Osteocyte (in vitro differentiated cells): ENCODE measurements at regions not wholly inside any gene's neighbourhood (a gene's known extent, or its start where the extent isn't known, plus 50 kb on each side); places are given as distances from the start of the nearest gene placed in this dataset.
A peak's percentile ranks its signal among the peaks of the same experiment; 100 is the strongest.

Experiments used
- DNase-seq: peaks from one replicate; pipeline ENCODE4 v3.0.0; 2021; ENCODE audit warnings: mixed read lengths; ENCODE audit not compliant: unreplicated experiment; ENCODE audit errors: extremely low spot score
- H3K27ac Mint-ChIP-seq: one replicate; pipeline ENCODE4 v1.8.0; 2021; ENCODE audit warnings: mild to moderate bottlenecking, mixed read lengths; ENCODE audit not compliant: unreplicated experiment
- H3K27me3 Mint-ChIP-seq: one replicate; pipeline ENCODE4 v1.8.0; 2021; ENCODE audit warnings: mixed read lengths; ENCODE audit not compliant: unreplicated experiment
- H3K36me3 Mint-ChIP-seq: one replicate; pipeline ENCODE4 v1.8.0; 2021; ENCODE audit warnings: mixed read lengths; ENCODE audit not compliant: unreplicated experiment
- H3K4me1 Mint-ChIP-seq: one replicate; pipeline ENCODE4 v1.8.0; 2021; ENCODE audit warnings: mixed read lengths; ENCODE audit not compliant: unreplicated experiment
- H3K4me3 Mint-ChIP-seq: one replicate; pipeline ENCODE4 v1.8.0; 2021; ENCODE audit warnings: mild to moderate bottlenecking, moderate library complexity, mixed read lengths; ENCODE audit not compliant: unreplicated experiment
- H3K9me3 Mint-ChIP-seq: one replicate; pipeline ENCODE4 v1.8.0; 2021; ENCODE audit warnings: mixed read lengths; ENCODE audit not compliant: unreplicated experiment
- CTCF ChIP-seq: fragments of 200-600 bp; sonication (generic); IDR thresholded peaks from 2 replicates; pipeline ENCODE4 v1.5.0; 2021; ENCODE audit warnings: antibody characterized with exemption, mild to moderate bottlenecking, moderate library complexity

DNA sequence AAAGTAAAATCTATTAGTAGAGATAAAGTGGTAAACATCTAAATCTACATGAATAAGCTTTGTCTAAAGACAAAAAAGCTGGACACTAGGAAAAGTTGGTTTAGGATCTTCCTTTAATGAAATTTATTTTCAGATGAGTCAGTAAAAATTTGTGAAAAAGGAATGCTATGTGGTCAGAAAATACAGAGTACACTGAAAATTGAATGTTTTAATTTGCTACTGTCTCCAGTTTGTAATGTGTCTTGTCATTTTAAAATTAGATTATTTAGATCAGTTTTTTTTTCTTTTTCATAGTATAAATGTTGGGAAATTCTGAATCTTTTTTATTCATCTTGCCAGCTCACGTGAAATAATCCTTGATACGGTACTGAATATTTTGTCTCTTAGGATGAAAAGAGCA lies 56.9 kb downstream of the SLITRK6 start:
- Mint-ChIP-seq H3K27me3 (no peaks in the 10 kb centered on the region), H3K9me3 (no peaks in the 10 kb centered on the region), H3K27ac (peak overlapping the region; percentile 40), H3K36me3 (no peaks in the 10 kb centered on the region), H3K4me3 (no peak overlapping the region), H3K4me1 (peaks cover 23% of the 10 kb centered on the region)
- no peak for DNase-seq
- TF ChIP-seq CTCF = no peak

DNA sequence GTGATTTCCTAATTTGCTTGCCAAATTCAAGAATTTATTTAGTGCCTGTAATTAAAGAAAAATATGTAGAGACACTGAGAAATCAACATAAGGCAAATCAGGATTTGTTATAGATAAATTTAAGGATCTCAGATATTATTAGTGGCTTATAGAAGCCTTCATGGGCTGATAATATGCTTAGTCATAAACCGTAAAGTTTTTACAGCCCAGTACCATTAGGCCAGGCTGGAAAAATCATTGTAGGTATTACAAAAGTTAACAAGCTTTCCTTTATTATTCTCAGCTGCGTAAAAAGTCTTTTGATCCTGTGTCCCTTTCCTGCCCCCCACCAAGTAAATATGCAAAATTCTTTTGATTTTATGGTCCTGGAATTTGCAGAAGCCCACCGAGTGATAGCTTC lies 58.2 kb downstream of the SLITRK6 start:
- TF ChIP-seq CTCF = no peak
- no peak for DNase-seq
- no peaks in the 10 kb centered on the region for H3K36me3 Mint-ChIP-seq
- H3K4me3 Mint-ChIP-seq = no peak overlapping the region
- H3K27ac Mint-ChIP-seq = no peak overlapping the region
- no peaks in the 10 kb centered on the region for H3K27me3 Mint-ChIP-seq
- H3K4me1 Mint-ChIP-seq = peaks cover 23% of the 10 kb centered on the region
- no peaks in the 10 kb centered on the region for H3K9me3 Mint-ChIP-seq

DNA sequence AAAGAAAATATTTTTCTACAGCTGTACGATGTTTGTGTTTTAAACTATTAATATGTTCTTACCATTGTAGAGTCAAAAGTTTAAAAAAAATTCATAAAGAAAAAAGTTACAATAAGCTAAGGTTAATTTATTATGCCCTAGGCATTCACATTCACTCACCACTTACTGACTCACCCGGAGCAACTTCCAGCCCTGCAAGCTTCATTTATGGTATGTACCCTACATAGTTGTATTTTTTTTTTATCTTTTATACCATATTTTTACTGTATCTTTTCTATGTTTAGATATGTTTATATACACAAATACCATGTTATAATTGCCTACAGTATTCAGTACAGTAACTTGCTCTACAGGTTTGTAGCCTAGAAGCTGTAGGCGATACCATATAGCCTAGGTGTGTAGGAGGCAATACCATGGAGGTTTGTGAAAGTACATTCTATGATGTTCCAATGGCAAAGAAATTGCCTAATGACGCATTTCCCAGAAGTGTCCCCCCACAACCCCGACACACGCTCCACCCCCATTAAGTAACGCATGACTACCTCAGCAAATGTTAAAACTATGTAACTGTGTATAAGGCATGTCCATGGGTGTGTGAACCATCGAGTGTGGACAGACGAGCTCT lies 60.4 kb downstream of the SLITRK6 start:
- Mint-ChIP-seq H3K27ac (no peak overlapping the region), H3K36me3 (no peaks in the 10 kb centered on the region), H3K4me1 (peaks cover 15% of the 10 kb centered on the region), H3K27me3 (no peaks in the 10 kb centered on the region), H3K4me3 (no peak overlapping the region), H3K9me3 (no peaks in the 10 kb centered on the region)
- no peak for DNase-seq
- no peak for TF ChIP-seq CTCF

GRCh38 chr13:85737952-85738351 lies 61.3 kb downstream of the SLITRK6 start:
- Mint-ChIP-seq H3K9me3 (no peaks in the 10 kb centered on the region), H3K27me3 (no peaks in the 10 kb centered on the region), H3K27ac (no peak overlapping the region), H3K4me1 (peaks cover 15% of the 10 kb centered on the region), H3K36me3 (no peaks in the 10 kb centered on the region), H3K4me3 (no peak overlapping the region)
- TF ChIP-seq CTCF = no peak
- DNase-seq = no peak

- Mint-ChIP-seq H3K4me1 (peaks cover 14% of the 10 kb centered on the region), H3K27me3 (no peaks in the 10 kb centered on the region), H3K36me3 (peaks cover 2% of the 10 kb centered on the region), H3K9me3 (no peaks in the 10 kb centered on the region), H3K4me3 (no peak overlapping the region), H3K27ac (no peak overlapping the region)
- no peak for TF ChIP-seq CTCF
- no peak for DNase-seq
These were observed 69.9 kb downstream of the SLITRK6 start for GRCh38 chr13:85729296-85729695.
